ENCODE measurements at regions not wholly inside any gene's neighbourhood (a gene's known extent, or its start where the extent isn't known, plus 50 kb on each side); places are given as distances from the start of the nearest gene placed in this dataset.

DNA sequence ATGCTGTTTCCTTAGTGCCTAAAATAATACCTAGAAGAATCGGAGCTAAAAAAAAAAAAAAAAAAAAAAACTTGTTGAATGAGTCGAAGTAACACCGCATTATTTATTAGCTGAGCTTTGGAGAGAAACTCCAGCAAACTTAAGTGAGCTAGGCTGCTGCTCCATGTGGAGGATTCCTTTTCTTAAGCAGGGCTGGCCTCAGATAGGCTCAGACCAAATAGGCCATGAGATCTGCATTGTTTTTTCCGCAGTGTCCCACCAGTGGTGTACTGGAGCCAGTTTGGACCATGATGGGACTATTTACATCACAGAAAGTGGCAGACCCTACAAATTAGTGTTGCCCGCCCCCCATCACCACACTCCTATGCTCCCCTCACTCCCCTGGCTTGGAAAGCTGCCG is 341.4 kb downstream of the DTWD2 start:
- Mint-ChIP-seq H3K27ac (no peak overlapping the region), H3K4me1 (no peaks in the 10 kb centered on the region), H3K9me3 (peaks cover 8 to 9% of the 10 kb centered on the region in 2 donors), H3K27me3 (ENCODE audit: low read depth in 2 of 2) (no peaks in the 10 kb centered on the region), H3K4me3 (no peak overlapping the region), H3K36me3 (no peaks in the 10 kb centered on the region)
- DNase-seq: no peak
- H3K27ac ChIP-seq (ENCODE audit: low read length): no peak overlapping the region
- H3K4me1 ChIP-seq (ENCODE audit: control insufficient read depth, insufficient read depth, low read length): no peaks in the 10 kb centered on the region
- no peak for ATAC-seq
- TF ChIP-seq, protein P1, sequence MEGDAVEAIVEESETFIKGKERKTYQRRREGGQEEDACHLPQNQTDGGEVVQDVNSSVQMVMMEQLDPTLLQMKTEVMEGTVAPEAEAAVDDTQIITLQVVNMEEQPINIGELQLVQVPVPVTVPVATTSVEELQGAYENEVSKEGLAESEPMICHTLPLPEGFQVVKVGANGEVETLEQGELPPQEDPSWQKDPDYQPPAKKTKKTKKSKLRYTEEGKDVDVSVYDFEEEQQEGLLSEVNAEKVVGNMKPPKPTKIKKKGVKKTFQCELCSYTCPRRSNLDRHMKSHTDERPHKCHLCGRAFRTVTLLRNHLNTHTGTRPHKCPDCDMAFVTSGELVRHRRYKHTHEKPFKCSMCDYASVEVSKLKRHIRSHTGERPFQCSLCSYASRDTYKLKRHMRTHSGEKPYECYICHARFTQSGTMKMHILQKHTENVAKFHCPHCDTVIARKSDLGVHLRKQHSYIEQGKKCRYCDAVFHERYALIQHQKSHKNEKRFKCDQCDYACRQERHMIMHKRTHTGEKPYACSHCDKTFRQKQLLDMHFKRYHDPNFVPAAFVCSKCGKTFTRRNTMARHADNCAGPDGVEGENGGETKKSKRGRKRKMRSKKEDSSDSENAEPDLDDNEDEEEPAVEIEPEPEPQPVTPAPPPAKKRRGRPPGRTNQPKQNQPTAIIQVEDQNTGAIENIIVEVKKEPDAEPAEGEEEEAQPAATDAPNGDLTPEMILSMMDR (IDR thresholded peaks at IDR 0.05): no peak
- H3K9me3 ChIP-seq (ENCODE audit: control insufficient read depth, insufficient read depth, low read length): no peaks in the 10 kb centered on the region
- no peaks in the 10 kb centered on the region for H3K27me3 ChIP-seq (ENCODE audit: control insufficient read depth, insufficient read depth, low read length)
- H3K4me3 ChIP-seq (ENCODE audit: low read length): no peak overlapping the region
- WGBS (ENCODE audit: insufficient coverage): 50% methylated on average over 4 of the region's 6 CpGs
- intact Hi-C loops (cut with micrococcal nuclease): no loop called here
- H3K36me3 ChIP-seq (ENCODE audit: control insufficient read depth, insufficient read depth, low read length): no peaks in the 10 kb centered on the region

DNA sequence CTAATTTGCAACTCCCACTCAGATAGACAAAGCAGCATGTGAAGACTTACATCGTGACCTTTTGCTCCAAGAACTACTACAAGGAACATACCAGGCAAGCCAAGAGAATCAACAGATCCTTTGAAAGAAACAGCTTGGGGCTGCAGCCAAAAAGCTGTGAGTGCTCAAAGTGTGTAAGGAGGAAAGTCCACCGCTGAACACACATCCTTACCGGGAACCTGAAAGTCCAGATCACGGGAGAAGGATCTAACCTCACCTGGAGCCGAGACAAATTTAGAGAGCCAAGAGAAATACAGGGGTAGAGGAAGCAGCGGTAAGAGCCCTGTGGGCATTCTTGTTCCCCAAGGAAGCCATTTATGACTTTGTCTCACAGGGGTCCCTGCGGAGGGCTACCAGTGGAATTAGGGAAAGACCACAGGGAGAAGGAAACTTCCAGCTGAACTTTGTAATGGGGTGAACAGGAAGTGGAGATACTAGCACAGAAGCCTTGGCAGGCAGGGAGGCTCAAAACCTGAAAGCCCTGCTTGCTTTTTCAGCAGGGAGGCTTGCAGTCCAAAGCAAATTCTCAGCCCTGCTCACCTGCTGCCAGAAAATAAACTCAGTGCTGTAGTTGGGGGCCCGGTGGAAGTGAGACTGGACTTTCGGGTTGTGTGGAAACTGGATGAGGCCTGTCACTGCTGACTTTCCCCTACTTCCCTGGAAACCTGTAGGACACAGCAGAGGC is 350.2 kb downstream of the DTWD2 start:
- peaks cover 18 to 23% of the 10 kb centered on the region in 2 donors for H3K9me3 Mint-ChIP-seq
- 91% methylated on average over 8 of the region's 9 CpGs for WGBS (ENCODE audit: insufficient coverage)
- H3K36me3 Mint-ChIP-seq: no peaks in the 10 kb centered on the region

GRCh38 chr5:118628660-118629354 is 359.5 kb downstream of the DTWD2 start:
- peaks cover 10 to 12% of the 10 kb centered on the region in 2 donors for H3K9me3 Mint-ChIP-seq
- WGBS (ENCODE audit: insufficient coverage): 83% methylated on average over 3 of the region's 4 CpGs
- intact Hi-C loops (cut with micrococcal nuclease): no loop called here

More for the DNA sequence above, 350.2 kb downstream of the DTWD2 start:
- Histone ChIP-seq H3K4me1 (ENCODE audit: control insufficient read depth, insufficient read depth, low read length) (no peaks in the 10 kb centered on the region), H3K4me3 (ENCODE audit: low read length) (no peak overlapping the region), H3K9me3 (ENCODE audit: control insufficient read depth, insufficient read depth, low read length) (no peaks in the 10 kb centered on the region), H3K27ac (ENCODE audit: low read length) (no peak overlapping the region), H3K27me3 (ENCODE audit: control insufficient read depth, insufficient read depth, low read length) (no peaks in the 10 kb centered on the region), H3K36me3 (ENCODE audit: control insufficient read depth, insufficient read depth, low read length) (no peaks in the 10 kb centered on the region)
- DNase-seq (no peak), ATAC-seq (no peak)
- Mint-ChIP-seq H3K27me3 (ENCODE audit: low read depth in 2 of 2) (no peaks in the 10 kb centered on the region), H3K4me1 (no peaks in the 10 kb centered on the region), H3K27ac (no peak overlapping the region), H3K4me3 (no peak overlapping the region)
- TF ChIP-seq, protein P1 (IDR thresholded peaks at IDR 0.05): no peak
- intact Hi-C loops (cut with micrococcal nuclease): no loop called here

More at GRCh38 chr5:118628660-118629354, 359.5 kb downstream of the DTWD2 start:
- H3K4me1 Mint-ChIP-seq: no peaks in the 10 kb centered on the region
- no peaks in the 10 kb centered on the region for H3K4me1 ChIP-seq (ENCODE audit: control insufficient read depth, insufficient read depth, low read length)
- no peak overlapping the region for H3K4me3 Mint-ChIP-seq
- ATAC-seq (no peak), DNase-seq (no peak)
- no peaks in the 10 kb centered on the region for H3K9me3 ChIP-seq (ENCODE audit: control insufficient read depth, insufficient read depth, low read length)
- H3K27ac Mint-ChIP-seq: no peak overlapping the region
- no peak overlapping the region for H3K4me3 ChIP-seq (ENCODE audit: low read length)
- no peaks in the 10 kb centered on the region for H3K27me3 Mint-ChIP-seq (ENCODE audit: low read depth in 2 of 2)
- H3K27me3 ChIP-seq (ENCODE audit: control insufficient read depth, insufficient read depth, low read length): no peaks in the 10 kb centered on the region
- H3K36me3 ChIP-seq (ENCODE audit: control insufficient read depth, insufficient read depth, low read length): no peaks in the 10 kb centered on the region
- TF ChIP-seq, protein P1 (IDR thresholded peaks at IDR 0.05): no peak
- H3K27ac ChIP-seq (ENCODE audit: low read length): no peak overlapping the region
- no peaks in the 10 kb centered on the region for H3K36me3 Mint-ChIP-seq
